ENCODE measurements at regions not wholly inside any gene's neighbourhood (a gene's known extent, or its start where the extent isn't known, plus 50 kb on each side); places are given as distances from the start of the nearest gene placed in this dataset.

- Histone ChIP-seq H3K27ac (ENCODE audit: low read depth, low read length) (no peak overlapping the region), H3K9me3 (ENCODE audit: control insufficient read depth, insufficient read depth, low read length) (no peaks in the 10 kb centered on the region), H3K4me3 (ENCODE audit: low read depth, low read length) (no peak overlapping the region), H3K27me3 (ENCODE audit: control insufficient read depth, insufficient read depth, low read length) (no peaks in the 10 kb centered on the region)
- CTCF ChIA-PET = no interaction called here
- no peak for DNase-seq (ENCODE audit: low read depth, low spot score)
- TF ChIP-seq CTCF (IDR thresholded peaks at IDR 0.05; ENCODE audit: low read depth, low read length) = no peak
- POLR2A ChIA-PET = no interaction called here
Measured at GRCh38 chr6:148616841-148617240, 130.0 kb upstream of the UST start.

GRCh38 chr6:148617530-148617929, 129.3 kb upstream of the UST start:
- ChIA-PET POLR2A (no interaction called here), CTCF (no interaction called here)
- Histone ChIP-seq H3K4me3 (ENCODE audit: low read depth, low read length) (no peak overlapping the region), H3K9me3 (ENCODE audit: control insufficient read depth, insufficient read depth, low read length) (no peaks in the 10 kb centered on the region), H3K27ac (ENCODE audit: low read depth, low read length) (no peak overlapping the region), H3K27me3 (ENCODE audit: control insufficient read depth, insufficient read depth, low read length) (no peaks in the 10 kb centered on the region)
- peak; percentile 6 for DNase-seq (ENCODE audit: low read depth, low spot score)
- TF ChIP-seq CTCF (IDR thresholded peaks at IDR 0.05; ENCODE audit: low read depth, low read length) = no peak

GRCh38 chr6:148619891-148620290, 126.9 kb upstream of the UST start:
- Histone ChIP-seq H3K27ac (ENCODE audit: low read depth, low read length) (no peak overlapping the region), H3K4me3 (ENCODE audit: low read depth, low read length) (no peak overlapping the region), H3K27me3 (ENCODE audit: control insufficient read depth, insufficient read depth, low read length) (no peaks in the 10 kb centered on the region), H3K9me3 (ENCODE audit: control insufficient read depth, insufficient read depth, low read length) (no peaks in the 10 kb centered on the region)
- TF ChIP-seq CTCF (IDR thresholded peaks at IDR 0.05; ENCODE audit: low read depth, low read length) = no peak
- ChIA-PET POLR2A (interaction anchor here (1.1 kb wide), 1 partner anchor 103 kb away, joined by 3 read pairs; no protein-coding TSS in a partner anchor), CTCF (no interaction called here)
- DNase-seq (ENCODE audit: low read depth, low spot score) = no peak

GRCh38 chr6:148620579-148621298, 126.1 kb upstream of the UST start:
- no peaks in the 10 kb centered on the region for H3K27me3 ChIP-seq (ENCODE audit: control insufficient read depth, insufficient read depth, low read length)
- H3K27ac ChIP-seq (ENCODE audit: low read depth, low read length) = no peak overlapping the region
- TF ChIP-seq CTCF (IDR thresholded peaks at IDR 0.05; ENCODE audit: low read depth, low read length) = no peak
- POLR2A ChIA-PET = interaction anchor here (1.1 kb wide), 1 partner anchor 103 kb away, joined by 3 read pairs; no protein-coding TSS in a partner anchor
- no peaks in the 10 kb centered on the region for H3K9me3 ChIP-seq (ENCODE audit: control insufficient read depth, insufficient read depth, low read length)
- CTCF ChIA-PET = no interaction called here
- no peak for DNase-seq (ENCODE audit: low read depth, low spot score)
- H3K4me3 ChIP-seq (ENCODE audit: low read depth, low read length) = no peak overlapping the region

- CTCF ChIA-PET = interaction anchor here (1.3 kb wide), 1 partner anchor 48 kb away, joined by 6 read pairs; no protein-coding TSS in a partner anchor
- H3K27ac ChIP-seq (ENCODE audit: low read depth, low read length) = no peak overlapping the region
- no peak for DNase-seq (ENCODE audit: low read depth, low spot score)
- no peaks in the 10 kb centered on the region for H3K9me3 ChIP-seq (ENCODE audit: control insufficient read depth, insufficient read depth, low read length)
- H3K27me3 ChIP-seq (ENCODE audit: control insufficient read depth, insufficient read depth, low read length) = no peaks in the 10 kb centered on the region
- no peak overlapping the region for H3K4me3 ChIP-seq (ENCODE audit: low read depth, low read length)
- TF ChIP-seq CTCF (IDR thresholded peaks at IDR 0.05; ENCODE audit: low read depth, low read length) = no peak
- POLR2A ChIA-PET = no interaction called here
Measured at GRCh38 chr6:148625609-148626008, 121.2 kb upstream of the UST start.
